GM10266 (cell line): ENCODE measurements at regions not wholly inside any gene's neighbourhood (a gene's known extent, or its start where the extent isn't known, plus 50 kb on each side); places are given as distances from the start of the nearest gene placed in this dataset.
A peak's percentile ranks its signal among the peaks of the same experiment; 100 is the strongest.

Source experiments
- DNase-seq: peaks from one replicate; pipeline ENCODE4 v3.0.0; 2012; ENCODE audit errors: extremely low spot score
- TF ChIP-seq, protein P1 (sequence below): IDR thresholded peaks from 2 replicates; pipeline ENCODE4 v1.5.1; 2012; ENCODE audit warnings: mild to moderate bottlenecking, low read depth; ENCODE audit not compliant: control insufficient read depth, insufficient read depth; ENCODE audit errors: missing control alignments

DNA sequence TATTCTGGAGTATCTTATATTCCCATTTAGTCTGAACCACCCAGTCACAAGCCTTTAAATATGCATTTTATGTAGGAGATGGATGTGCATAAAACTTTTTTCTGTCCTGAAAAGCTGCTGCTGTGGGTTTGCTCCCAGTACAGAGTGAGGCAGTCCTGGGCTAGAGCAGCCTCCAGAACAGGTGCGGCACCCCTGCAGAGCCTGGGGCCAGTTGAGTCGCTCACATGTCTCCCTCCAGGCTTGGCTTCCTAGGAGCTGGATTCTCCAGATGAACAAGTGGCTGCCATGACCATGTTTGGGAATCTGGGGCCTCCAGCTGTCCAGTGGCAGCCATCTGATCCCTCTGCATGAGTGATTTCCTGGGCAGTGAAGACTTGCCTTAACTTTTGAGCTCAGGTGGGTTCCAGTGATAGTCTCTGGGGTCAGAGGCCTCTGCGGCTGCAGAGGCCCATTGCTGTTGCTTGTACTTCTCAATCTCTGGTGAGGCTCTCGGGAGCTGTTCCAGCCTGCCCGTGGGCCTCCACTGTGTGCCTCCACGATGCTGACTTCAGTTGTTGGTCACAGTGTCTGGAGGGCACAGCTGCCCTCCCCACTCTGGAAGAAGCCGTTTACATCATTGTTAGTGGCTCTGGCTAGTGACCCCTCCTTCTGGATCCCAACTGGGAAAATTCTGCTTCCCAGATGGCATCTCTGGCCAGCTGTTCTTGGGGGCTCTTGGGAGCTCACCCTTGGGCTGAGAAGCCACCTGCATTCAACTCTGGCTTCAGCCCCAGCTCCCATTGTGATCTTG is 120.4 kb downstream of the EMX2 start:
- DNase-seq: no peak
- TF ChIP-seq, protein P1, sequence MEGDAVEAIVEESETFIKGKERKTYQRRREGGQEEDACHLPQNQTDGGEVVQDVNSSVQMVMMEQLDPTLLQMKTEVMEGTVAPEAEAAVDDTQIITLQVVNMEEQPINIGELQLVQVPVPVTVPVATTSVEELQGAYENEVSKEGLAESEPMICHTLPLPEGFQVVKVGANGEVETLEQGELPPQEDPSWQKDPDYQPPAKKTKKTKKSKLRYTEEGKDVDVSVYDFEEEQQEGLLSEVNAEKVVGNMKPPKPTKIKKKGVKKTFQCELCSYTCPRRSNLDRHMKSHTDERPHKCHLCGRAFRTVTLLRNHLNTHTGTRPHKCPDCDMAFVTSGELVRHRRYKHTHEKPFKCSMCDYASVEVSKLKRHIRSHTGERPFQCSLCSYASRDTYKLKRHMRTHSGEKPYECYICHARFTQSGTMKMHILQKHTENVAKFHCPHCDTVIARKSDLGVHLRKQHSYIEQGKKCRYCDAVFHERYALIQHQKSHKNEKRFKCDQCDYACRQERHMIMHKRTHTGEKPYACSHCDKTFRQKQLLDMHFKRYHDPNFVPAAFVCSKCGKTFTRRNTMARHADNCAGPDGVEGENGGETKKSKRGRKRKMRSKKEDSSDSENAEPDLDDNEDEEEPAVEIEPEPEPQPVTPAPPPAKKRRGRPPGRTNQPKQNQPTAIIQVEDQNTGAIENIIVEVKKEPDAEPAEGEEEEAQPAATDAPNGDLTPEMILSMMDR: no peak

DNA sequence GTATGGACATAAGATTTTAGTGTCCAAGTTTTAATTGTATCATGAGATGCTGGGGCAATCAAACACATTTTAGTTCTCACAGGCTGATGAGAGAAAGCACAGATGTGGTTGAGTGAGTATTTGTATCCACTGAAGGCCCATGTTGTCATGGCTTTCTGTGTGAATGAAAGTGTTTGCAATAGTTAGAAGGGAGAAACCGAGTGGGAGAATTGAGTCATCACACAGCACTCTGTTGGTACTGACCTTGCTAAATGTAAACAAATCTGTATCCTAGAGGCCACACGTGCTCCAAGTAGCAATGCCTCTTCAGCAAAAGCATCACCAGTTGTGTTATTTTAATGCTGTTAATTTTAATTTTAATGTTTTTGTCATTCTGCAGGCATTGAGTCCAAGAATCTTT is 121.2 kb downstream of the EMX2 start:
- DNase-seq: peak; percentile 73
- TF ChIP-seq, protein P1: no peak

DNA sequence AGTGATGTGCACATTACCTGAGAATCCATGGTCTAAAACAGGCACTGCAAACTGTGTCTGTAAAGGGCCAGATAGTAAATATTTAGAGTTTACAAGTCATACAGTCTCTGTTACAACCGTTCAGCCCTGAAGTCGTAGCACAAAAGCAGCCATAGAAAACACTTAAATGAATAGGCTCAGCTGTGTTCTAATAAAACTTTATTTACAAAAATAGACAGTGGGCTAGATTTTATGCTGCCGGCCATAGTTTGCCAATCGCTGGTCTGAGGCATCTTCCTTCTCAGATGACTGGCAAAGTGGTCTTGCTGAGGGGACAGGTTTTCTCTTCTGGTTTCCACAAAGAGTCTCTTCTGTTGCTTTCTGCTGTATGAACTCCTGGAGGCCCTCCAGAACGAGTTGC is 121.7 kb downstream of the EMX2 start:
- TF ChIP-seq, protein P1: no peak
- DNase-seq: no peak

DNA sequence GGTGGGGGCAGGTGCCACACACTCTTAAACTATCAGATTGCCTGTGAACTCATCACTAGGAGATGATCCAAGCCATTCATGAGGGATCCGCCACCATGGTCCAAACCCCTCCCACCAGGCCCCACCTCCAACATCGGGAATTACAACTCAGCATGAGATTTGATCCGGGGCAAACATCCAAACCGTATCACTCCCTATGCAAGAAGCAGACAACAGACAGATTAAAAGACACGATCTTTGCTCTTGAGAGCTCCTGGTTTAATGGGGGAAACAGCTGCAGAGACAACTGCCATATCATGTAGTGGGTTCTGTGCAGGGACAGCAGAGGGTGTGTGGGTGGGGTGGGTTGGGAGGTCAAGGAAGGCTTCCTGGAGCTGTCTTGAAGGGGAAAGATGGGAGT is 123.6 kb downstream of the EMX2 start:
- DNase-seq: no peak
- TF ChIP-seq, protein P1: no peak

DNA sequence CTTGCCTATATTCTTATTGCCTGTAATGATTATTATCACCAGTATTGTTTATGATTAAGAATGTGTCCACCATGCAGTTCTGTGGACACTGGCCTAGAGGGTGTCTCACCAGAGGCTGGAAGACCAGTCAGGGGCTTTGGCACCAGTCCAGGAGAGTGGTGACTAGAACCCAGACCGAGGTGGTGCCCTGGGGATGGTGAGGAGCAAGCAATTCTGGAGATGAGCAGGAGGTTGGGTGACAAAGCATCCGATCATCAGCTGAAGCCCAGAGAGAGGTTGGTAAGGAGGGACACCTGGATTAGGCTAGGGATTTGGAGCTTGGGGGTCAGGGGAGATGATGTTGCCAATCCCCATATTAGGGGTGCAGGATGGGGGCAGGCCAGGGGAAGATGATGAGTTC is 124.4 kb downstream of the EMX2 start:
- DNase-seq: no peak
- TF ChIP-seq, protein P1: no peak

DNA sequence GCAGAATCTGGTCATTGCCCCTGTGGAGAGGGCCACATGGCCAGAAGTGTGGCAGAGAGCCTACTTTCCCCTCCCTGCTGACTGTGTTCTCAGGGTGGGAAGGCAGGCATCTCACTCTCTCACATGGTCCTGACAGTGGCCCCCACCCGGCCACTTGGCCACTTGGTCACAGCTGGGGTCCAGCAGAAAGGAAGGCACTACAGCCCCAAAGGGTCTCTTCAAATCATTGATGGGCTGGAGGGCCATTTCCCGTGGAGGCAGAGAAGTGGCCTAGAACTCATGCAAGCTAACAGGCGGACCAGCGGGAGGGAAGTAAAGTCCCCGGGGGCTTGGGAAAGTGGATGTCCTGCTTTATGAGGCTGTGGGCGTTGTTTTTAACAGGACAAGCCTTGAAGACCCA is 125.3 kb downstream of the EMX2 start:
- DNase-seq: no peak
- TF ChIP-seq, protein P1: no peak

DNA sequence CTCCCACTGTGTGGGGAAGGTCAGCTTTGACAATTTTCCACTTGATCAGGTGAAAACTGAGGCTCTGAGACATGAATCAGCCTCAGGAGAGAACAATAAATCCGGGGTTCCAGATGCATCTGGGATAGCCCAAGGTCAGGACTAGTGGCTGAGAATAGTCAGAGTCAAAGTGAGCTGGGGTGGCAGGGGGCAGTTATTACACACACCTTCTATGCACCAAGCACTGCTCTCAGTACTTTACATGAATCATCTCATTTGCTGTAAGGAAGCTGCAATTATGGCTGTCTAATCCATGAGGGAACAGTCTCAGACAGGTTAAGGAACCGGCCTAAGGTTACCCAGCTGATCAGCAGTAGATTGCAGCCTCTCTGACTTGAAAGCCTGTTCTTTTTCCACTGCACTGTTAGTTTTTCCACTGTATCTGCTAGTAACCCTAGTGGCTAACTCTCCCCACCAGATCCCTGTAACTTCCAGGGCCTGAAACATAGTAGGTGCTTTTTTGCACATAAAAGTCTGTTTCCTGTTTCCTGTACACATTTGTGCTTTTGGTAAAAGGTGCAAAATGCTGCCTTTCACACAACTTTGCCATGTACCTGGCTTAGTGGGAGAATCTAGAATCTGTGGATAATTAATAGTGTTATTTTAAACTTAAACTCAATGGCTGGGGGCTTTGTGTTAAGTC is 125.9 kb downstream of the EMX2 start:
- TF ChIP-seq, protein P1: no peak
- DNase-seq: no peak
